DMS153 (cell line): ENCODE measurements at regions not wholly inside any gene's neighbourhood (a gene's known extent, or its start where the extent isn't known, plus 50 kb on each side); places are given as distances from the start of the nearest gene placed in this dataset.
A peak's percentile ranks its signal among the peaks of the same experiment; 100 is the strongest.

ENCODE experiments used
- DNase-seq: peaks from one replicate; lab custom pipeline; 2025; lab: John Stamatoyannopoulos, UW

DNA sequence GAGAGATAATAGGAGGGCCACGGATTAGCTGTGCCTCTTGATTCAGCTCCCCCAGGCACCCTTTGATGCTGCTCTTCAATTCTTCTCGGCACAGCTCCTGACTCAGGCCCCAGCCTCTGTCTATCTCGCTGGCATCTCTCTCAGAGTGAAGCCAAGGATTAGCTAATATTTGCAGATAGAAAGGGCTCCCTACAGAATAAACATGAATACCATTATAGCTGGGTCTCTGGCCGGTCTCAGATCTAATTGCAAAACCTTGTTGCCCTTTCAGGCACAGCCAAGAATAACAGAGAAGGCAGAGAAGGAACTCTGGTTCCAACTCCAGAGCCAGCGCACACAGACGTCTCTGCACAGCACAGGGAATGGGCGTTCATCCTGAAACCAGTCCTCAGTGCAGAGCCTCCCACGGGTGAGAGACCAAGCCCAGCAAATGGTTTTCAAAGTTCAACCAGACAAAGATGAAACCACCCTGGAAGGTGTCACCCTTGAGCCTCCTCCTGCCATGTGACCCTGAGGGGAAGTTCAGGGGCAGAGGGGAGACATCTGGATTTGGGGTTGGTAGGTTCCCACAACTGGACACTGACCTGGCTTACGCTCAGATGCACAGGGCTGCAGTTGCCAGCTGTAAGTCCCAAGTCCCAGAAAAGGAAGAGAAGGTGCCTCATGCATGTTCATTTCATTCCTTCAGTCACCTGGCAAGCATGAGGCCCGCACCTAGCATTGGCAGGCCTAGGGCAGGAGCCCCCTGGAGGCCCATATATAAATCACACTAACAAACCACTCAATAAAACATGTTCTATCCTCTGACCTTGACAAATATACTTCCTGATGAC, 394.0 kb downstream of the NPHP4 start:
- peak; percentile 65 for DNase-seq

DNA sequence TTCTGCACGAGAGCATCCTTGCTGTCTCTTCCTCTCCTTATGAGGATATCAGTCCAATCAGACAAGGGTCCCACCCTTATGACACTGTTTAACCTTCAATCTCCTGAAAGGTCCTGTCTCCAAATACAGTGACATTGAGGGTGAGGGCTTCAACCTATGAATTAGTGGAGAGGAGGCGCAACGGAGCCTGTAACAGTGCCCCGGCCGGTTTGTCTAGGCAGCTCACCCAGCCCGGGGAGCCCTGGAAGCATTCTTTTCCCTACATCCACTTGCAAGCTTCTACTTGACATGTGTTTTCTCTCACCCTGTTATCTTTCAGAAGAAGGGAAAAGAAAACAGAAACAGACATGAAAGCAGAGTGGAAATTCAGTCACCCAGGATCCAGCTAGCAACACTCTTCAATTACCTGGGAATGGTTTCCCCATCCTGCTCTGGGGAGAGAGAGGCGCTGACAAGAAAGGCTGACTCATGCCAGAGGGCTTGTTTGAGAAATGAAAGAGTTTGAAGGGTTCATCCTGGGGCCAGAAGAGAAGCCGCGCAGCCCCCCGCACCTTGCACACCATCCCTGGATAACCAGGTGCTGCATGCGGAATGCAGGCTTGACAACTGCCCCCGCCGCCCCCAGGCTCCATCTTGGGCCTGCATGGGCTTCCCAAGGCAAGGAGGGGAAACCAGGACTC, 394.9 kb downstream of the NPHP4 start:
- no peak for DNase-seq

DNA sequence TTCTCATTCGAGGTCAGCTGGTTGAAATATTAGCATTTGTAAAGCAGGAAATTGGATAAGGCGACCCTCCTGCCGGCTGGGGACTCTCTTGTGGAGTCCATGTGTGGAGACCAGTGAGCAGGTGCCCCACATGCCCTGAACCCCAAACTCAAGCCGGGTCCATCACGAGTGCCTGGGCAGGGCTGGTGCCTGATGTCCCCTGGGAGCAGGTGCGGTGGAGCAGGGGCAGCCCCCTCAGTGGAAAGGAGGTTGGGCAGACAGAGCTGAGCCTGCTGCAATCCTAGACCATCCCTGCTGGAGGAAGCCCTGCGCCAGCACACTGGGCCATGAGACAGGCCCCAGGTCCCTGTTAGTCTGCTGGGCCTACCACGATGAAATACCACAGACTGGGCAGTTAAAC, 395.6 kb downstream of the NPHP4 start:
- DNase-seq: no peak

DNA sequence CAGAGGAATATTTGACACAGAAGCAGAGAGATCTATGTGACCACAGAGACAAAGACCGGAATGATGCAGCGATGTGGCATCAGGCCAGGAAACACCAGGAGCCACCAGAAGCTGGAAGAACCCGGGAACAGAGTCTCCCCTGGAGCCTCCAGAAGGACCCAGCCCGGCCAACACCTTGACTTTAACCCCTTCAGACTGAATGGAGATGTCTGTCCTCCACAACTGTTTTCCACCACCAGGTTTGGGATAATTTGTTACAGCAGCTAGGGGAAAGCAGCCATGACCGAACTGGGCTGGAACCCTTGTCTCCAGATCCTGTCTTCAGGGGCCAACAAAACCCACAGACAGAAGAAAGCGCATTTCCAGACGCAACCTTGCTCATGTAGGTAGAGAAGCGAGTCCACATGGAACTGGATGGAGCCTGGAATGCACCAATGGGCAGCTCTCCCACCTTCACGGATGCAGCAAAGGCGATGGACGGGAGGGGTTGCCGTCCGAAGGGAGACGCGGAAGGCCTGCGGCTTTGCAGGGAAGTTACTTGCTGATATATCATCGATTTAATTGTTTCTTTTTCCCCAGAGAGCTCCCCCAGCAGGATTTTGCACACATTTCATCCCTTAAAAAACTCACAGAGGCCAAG, 396.6 kb downstream of the NPHP4 start:
- DNase-seq: no peak

DNA sequence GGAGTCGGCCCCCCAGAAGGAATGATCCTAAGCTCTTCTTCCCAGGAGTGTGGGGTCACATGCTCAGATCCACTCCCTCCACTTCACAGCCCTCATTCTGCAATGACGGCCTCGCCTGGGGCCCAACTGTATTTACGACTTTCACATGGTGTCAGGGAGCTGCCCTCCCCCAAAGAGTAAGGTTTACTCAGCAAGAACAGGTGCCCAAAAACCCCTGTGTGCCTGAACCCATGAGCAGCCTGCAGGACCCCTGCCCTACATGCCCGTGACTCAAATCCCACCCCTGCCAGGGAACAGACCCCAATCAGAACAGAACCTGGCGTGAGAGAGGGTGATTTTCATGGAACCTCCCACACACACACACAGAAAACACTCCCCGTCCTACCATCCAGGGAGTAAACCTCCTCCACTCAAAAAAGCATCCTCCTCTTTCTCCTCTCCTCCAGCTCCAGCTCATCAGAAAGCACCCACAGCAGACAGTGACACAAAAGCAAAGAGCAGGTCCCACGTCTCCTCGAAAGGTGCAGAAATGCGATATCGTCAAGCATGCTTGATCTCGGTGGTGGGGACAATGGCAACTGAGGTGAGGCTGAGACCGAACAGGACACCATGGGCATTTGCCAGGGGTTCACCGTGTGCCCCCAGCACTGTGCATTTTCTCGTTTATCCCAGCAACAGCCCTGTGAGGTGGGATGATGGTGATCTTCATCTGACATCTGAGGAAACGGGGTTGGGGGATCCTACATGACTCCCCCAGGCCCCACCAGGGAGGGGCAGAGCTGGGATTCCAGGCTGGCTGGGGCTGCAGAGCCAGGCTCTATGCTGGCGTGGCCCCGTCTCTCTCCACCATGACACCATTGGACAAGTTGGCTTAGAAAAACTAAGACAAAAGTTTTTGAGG, 397.9 kb downstream of the NPHP4 start:
- DNase-seq: no peak

DNA sequence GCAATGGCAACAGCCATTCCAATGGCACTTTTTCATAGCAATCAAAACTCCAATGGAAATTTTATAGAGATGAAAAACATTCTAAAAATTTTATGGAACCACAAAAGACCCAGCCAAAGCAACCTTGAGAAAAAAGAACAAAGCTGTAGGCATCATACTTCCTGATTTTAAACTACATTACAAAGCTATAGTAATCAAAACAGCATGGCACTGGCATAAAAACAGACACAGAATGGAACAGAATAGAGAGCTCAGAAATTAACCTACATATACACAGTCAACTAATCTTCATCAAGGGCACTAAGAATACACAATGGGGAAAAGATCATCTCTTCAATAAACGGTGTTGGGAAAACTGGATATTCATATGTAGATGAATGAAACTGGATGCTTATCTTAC, 401.5 kb downstream of the NPHP4 start:
- no peak for DNase-seq

DNA sequence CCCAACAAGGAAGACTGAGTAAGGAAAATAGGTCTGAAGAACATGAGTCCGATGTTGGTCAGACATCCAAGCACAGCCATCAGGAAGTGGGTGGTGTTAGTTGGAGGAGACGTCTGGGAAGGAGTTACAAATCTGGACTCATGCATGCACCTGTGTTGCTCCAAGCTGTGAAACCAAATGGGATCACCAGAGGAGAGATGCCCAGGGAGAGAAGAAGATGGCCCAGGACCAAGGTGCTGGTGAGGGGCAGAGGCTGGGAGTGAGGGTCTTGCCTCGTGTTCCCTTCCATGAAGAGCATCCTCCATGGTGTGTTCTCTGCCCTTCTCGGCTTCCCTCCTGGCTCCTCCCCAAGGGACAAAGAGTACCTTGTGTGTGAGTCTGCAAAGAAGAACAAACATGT, 405.6 kb downstream of the NPHP4 start:
- no peak for DNase-seq

DNA sequence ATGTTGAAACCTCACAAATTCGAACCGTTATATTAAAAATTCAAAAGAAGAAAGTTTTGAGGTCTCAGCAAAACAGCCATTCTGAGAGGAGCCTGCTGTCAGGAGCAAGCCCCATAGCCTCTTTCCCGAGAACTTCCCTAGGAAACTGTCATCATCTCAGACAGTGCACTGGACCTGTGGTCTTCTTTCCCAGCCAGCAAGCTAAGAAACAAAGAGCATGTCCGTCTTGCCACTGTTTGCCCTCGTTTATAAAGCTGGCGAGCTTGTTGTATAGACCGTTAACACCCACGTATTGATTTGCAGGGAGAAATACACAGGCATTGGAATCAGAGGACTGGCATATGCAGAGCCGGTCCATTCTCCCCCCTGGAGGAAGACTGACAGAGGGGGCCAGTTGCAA, 407.0 kb downstream of the NPHP4 start:
- DNase-seq: no peak

DNA sequence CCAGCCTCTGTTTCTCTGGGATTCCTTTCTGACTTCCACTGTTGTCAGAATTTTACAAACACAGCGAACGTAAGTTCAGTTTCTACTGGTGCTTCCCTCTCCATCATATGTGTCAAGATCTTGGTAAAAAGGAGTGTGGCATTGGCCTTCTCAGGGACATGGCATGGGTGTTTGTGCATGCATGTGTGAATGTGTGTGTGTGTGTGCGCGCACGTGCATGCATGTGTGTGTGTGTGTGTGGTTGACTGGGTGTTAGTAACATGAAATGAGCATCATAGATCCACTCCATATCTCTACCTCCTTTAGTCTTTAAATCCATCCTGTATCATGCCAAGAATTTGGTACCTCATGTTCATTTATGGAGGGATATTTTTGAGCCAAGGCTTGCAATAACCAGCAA, 411.3 kb downstream of the NPHP4 start:
- no peak for DNase-seq

DNA sequence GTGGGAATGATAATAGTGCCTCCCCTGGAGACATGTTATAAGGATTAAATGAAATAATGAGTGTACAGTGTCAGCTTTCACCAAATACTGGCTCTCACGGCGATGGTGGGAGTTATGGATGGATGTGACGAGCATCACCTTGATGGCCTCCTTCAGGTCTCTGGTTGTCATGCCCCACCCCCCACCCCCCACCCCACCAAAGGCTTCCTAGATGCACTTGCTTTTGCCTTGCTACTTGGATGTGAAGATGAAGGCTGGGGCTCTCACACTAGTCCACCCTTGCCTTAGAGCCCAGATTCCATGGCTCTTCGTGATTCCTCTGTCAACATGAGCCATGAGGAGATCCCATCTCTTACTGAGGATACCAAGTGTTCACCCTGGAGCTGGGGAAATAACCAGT, 412.3 kb downstream of the NPHP4 start:
- no peak for DNase-seq

DNA sequence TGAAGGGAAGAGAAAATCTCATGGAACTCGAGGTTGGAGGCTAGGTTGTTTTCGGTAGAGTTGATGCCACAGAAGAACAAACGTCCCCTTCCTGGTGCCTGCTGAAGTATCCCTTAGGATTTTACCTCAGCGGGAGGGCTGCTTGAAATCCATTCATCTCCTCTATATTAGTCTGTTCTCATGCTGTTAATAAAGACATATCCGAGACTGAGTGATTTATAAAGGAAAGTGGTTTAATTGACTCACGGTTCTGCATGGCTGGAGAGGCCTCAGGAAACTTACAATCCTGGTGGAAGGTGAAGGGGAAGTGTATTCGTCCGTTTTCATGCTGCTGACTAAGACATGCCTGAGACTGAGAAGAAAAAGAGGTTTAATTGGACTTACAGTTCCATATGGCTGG, 413.5 kb downstream of the NPHP4 start:
- DNase-seq: no peak

DNA sequence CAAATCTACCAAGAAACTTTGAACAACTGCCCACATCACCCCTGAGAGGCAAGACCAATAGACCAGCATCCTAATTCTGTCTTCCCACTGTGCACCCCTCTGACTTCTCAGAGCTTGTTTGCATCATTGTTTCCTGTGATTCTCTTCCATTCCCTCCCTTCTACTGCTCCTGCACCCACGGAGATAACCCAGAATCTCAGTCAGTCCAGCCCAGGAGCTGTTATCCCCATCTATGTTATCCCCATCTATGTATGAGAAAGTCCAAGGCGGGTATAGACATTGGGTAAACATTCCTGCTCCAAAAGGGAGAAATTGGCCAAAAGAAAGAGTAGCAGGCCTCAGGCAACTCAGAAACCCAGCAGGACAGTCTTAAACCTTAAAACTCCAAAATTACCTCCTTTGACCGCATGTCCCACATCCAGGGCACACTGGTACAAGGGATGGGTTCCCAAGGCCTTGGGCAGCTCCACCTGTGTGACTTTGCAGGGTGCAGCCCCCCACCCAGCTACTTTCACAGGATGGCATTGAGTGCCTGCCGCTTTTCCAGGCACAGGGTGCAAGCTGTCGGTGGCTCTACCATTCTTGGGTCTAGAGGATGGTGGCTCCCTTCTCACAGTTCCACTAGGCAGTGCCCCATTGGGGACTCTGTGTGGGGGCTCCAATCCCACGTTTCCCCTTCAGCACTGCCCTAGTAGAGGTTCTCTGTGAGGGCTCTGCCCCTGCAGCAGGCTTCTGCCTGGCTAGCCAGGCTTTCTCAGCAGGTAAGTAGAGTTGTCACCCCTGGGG, 414.8 kb downstream of the NPHP4 start:
- no peak for DNase-seq

DNA sequence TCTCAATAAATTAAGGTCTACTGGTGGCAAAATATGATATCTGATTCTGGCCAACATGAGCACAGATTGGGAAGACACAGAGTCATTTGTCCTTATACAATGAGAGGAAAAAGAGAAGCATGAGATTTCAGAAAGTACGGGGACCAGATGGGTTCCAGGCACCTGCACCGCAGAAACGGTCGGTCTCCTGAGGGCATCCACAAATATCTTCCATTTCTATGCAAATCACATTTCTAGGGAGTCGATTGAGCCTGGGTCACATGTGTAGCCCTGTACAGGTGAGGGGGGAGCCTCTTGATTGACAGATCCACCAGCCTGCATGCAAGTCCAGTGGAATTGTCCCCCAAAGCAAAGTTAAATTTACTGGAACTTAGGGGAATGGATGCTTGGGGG, 415.6 kb downstream of the NPHP4 start:
- no peak for DNase-seq

DNA sequence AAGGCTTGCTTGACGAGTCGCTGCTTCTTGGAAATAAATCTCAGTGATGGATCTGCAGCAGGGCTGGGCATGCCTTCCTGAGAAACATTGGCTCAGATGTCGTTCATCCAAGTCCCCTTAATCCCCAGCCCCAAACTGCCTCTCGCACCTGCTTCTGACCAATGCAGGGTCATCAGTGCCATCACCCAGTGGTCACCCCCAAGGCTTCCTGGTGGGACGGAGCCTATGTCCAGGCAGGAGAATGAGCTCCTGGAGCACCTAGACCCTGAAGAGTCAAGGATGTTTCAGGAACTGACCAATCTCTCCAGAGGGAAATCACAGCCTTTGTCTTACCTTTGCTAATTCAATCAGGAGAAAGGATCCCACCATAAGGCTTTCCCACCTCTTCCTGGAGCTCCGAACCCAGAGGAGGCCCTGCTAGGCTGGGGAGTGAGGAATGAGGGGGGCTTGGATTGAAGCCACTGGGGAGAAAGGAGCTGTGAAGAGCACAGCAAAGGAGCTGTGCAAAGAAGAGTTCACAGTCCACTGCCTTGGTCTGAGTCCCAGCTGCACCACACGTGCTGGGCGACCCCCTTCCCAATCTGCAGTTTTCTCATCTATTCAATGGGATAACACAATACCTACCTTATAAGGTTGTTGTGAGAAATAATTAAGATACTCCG, 416.1 kb downstream of the NPHP4 start:
- no peak for DNase-seq

DNA sequence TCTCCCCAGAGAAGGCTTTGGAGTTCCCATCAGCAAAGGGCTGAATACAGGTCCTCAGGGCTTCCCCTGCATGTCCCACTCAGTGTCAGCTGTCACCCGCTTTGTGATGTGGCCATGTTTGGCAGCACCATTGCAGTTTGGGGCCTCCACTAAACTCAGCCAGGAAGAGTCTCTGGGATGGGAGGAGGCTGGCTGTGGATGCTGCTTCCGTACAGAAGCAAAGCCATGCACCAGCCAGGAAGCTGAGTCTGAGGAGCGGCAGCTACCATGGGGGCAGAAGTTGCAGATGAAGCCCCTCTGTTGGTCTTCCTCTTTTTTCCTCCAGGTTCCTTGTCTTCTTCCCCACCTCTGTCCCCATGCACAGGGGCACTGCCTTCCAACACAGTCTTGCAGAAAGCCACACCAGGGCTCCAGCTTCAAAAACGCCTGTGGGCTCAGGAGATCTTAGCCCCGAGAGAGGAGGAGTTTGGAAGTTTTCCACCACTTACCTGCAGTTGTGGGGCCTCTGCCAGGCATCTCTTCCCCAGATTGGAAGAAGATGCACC, 416.8 kb downstream of the NPHP4 start:
- DNase-seq: no peak

DNA sequence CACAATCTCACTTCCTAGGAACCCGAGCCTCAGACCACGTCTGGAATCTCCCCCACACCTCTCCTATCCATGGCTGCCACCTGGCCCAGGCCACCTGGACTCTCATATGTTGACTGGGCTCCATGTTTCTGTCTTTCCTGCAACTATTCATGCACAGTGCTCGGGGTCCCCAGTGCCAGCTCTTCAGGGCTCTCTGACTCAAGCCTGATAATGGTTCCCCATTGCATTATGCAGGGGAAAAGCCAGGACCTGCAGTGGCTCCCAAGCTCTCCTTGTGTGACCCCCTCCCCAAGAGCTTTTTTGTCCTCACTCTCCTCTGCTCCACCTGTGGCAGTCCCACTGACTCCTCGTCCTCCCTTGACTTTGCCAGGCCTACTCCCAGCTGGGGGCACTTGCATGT, 417.6 kb downstream of the NPHP4 start:
- no peak for DNase-seq

DNA sequence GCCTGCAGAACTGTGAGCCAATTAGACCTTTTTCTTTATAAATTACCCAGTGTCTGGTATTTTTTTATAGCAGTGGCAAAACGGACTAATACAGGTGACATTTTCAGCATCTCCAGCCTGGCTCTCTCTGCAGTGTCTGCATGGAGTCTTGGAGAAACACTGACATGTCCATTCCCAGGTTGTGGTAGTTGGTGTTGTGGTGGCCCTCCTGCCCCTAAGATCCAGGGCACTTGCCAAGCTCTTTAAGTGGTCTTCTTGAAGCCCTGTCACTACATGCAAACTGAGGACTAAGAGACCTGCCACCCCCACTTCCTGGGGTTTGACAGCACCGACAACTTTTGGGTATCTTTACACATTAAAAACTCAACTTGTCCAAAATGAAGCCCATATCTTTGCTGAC, 419.4 kb downstream of the NPHP4 start:
- DNase-seq: no peak

DNA sequence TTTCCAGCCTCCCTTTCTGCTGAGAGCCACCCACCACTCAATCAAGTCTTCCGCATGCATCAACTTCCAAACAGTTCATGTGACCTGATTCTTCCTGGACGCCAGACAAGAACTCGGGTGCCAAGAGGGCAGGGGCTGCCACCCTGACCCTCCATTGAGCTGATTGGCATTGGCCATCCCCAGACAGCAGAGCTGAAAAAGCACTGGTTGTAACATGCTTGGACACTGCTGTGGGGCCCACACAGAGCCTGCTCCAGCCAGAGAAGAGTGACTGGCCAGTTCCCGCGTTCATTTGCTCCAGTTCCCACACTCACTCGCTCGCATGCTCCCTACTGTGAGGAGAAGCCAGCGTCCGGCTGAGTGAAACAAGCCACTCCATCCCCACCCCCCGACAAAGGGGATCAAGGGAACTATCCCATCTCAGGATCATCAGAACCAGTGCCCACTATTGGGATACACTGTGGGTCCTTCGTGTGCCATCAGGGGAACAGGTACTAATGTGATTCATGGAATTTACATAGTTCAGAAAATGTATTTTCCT, 420.3 kb downstream of the NPHP4 start:
- no peak for DNase-seq

DNA sequence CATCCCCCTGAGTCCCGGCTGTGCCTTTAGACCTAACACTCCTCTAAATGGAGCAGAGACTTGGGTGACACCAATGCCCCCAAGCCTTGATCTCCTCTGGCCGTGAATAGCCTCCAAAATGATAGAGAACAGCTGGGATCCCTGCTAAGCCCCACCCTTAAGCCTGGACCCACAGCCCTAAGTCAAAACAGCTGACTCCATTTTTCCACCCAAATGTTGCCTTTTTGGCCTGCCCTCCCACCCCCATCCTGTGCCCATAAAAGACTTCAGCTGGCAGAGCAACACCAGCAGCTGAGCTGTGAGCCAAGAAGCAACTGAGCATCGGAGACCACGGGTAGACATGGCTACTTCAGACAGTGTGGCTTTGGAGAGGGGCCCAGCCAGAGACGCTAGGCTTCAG, 420.8 kb downstream of the NPHP4 start:
- no peak for DNase-seq

DNA sequence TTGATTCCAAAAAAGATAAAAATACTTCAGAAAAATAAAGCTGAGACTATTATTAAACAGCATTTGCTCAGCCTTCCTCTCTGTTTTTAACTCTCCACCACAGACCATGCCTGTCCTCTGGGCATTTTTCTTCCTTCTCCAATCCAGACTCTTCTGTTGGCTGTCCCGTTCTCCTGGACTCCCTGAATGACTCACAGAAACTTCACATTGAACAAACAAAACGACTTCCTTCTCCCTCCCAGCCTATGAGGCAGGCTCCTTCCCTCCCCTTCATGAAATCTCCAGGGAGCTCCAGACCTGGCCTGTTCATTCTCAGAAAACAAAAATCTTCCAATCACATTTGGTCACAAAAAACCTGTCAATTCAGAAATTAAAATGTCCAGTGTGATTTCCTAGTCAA, 421.3 kb downstream of the NPHP4 start:
- no peak for DNase-seq
